GM12875 (cell line): ENCODE measurements at regions not wholly inside any gene's neighbourhood (a gene's known extent, or its start where the extent isn't known, plus 50 kb on each side); places are given as distances from the start of the nearest gene placed in this dataset.

Experiments used
- H3K4me3 ChIP-seq: one replicate; pipeline ENCODE4 v1.5.1; 2011; ENCODE audit warnings: low read depth, low read length, control low read depth
- CTCF ChIP-seq: IDR thresholded peaks from 2 replicates; pipeline ENCODE4 v1.5.1; 2011; ENCODE audit warnings: low read depth, mild to moderate bottlenecking, control low read depth, inconsistent platforms, low read length, moderate library complexity, borderline replicate concordance; ENCODE audit not compliant: insufficient read depth

- no peak overlapping the region for H3K4me3 ChIP-seq
- no peak for TF ChIP-seq CTCF
Observed at GRCh38 chr11:106459135-106459534, 381.7 kb downstream of the AASDHPPT start.

- no peak for TF ChIP-seq CTCF
- no peak overlapping the region for H3K4me3 ChIP-seq
Observed at GRCh38 chr11:106461148-106461691, 383.8 kb downstream of the AASDHPPT start.

GRCh38 chr11:106461839-106462545 is 384.5 kb downstream of the AASDHPPT start:
- TF ChIP-seq CTCF, result no peak
- H3K4me3 ChIP-seq, result no peak overlapping the region

GRCh38 chr11:106463154-106463553 is 385.7 kb downstream of the AASDHPPT start:
- no peak overlapping the region for H3K4me3 ChIP-seq

GRCh38 chr11:106463796-106464201 is 386.3 kb downstream of the AASDHPPT start:
- H3K4me3 ChIP-seq, result no peak overlapping the region
- no peak for TF ChIP-seq CTCF

More at GRCh38 chr11:106463154-106463553, 385.7 kb downstream of the AASDHPPT start:
- TF ChIP-seq CTCF, result no peak

GRCh38 chr11:106464728-106465127 is 387.3 kb downstream of the AASDHPPT start:
- no peak overlapping the region for H3K4me3 ChIP-seq
- no peak for TF ChIP-seq CTCF

- TF ChIP-seq CTCF, result no peak
- H3K4me3 ChIP-seq, result no peak overlapping the region
Observed at GRCh38 chr11:106466521-106467080, 389.1 kb downstream of the AASDHPPT start.
